Gastroesophageal sphincter (tissue), 3 donors: ENCODE measurements at regions not wholly inside any gene's neighbourhood (a gene's known extent, or its start where the extent isn't known, plus 50 kb on each side); places are given as distances from the start of the nearest gene placed in this dataset.

Source experiments
- CTCF ChIP-seq, 4 experiments: fragments of 200-600 bp in 2 of 4; fragments of 450-650 bp in 2 of 4; sonication (generic) in 1 of 4; IDR thresholded peaks; one replicate each; pipeline ENCODE4 v1.5.1; 2017 to 2019; ENCODE audit warnings: antibody characterized with exemption in 4 of 4, mild to moderate bottlenecking in 2 of 4, moderate library complexity in 2 of 4
- EP300 ChIP-seq: sonication (generic); formaldehyde crosslinking; IDR thresholded peaks from one replicate; pipeline ENCODE4 v1.6.1; 2017; ENCODE audit warnings: antibody characterized with exemption, mild to moderate bottlenecking
- POLR2A ChIP-seq, 2 donors: fragments of 450-650 bp; IDR thresholded peaks; one replicate each; pipeline ENCODE4 v1.6.1; 2017; ENCODE audit warnings: antibody characterized with exemption in 2 of 2, mild to moderate bottlenecking in 2 of 2, moderate library complexity in 1 of 2
- POLR2AphosphoS5 ChIP-seq: sonication (generic); formaldehyde crosslinking; IDR thresholded peaks from one replicate; pipeline ENCODE4 v1.6.1; 2017; ENCODE audit warnings: antibody characterized with exemption

DNA sequence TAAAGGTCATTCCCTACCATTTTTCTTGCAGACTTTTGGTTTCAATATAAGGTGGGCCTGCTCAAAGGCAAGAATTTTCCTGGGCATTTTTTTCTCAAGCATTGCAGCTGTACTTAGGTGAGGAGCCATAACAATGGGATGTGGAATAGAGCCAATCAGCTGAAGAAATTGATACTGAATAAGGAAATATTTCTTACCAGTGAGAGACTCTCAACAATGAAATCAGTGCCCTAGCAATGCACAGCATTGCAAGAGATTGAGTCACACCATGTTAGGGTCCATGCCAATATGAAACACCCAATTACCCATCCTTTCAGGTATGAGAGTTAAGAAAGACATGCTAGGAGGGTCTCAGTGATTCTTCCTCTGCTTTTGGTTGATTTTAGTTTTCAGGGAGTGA is 237.6 kb downstream of the SOX9 start:
- TF ChIP-seq CTCF (IDR thresholded peaks at IDR 0.05) = no peak
- no peak for TF ChIP-seq POLR2A (IDR thresholded peaks at IDR 0.05)
- no peak for TF ChIP-seq EP300
- no peak for TF ChIP-seq POLR2AphosphoS5
